ENCODE measurements at regions not wholly inside any gene's neighbourhood (a gene's known extent, or its start where the extent isn't known, plus 50 kb on each side); places are given as distances from the start of the nearest gene placed in this dataset.

DNA sequence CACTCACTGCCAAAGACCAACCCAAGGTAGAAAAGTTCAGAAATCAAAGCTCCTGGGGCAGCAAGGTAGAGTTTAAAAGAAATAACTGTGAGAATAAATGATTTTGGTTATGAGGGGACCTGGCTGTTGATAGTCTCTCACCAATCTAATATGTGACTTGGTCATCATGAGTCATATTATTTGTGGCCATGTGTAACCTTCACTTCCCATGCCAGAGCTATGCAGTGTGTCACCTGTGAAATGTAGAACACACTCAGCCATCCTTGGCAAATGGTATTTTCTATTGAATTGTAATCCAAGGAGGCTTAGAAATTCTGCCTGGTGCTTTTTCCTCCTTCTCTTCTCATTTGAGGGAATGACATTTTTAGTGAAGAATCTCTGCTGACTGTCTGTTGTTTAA, 184.2 kb upstream of the STAC start:
- no peaks in the 10 kb centered on the region for H3K79me2 ChIP-seq (ENCODE audit: insufficient read depth, low read length)
- no peaks in the 10 kb centered on the region for H4K20me1 ChIP-seq (ENCODE audit: insufficient read depth, low read length, poor library complexity, severe bottlenecking)
- no peak overlapping the region for H3K4me3 ChIP-seq (ENCODE audit: low read length, poor library complexity, severe bottlenecking)
- H3K9ac ChIP-seq (ENCODE audit: low read depth, low read length, poor library complexity, severe bottlenecking), result no peak overlapping the region
- no peaks in the 10 kb centered on the region for H3K4me1 ChIP-seq (ENCODE audit: insufficient read depth, low read length, poor library complexity, severe bottlenecking)
- no peaks in the 10 kb centered on the region for H3K36me3 ChIP-seq (ENCODE audit: insufficient read depth, low read length)
- no peaks in the 10 kb centered on the region for H3K27me3 ChIP-seq (ENCODE audit: insufficient read depth, low read length, poor library complexity, severe bottlenecking)
- H3K9me3 ChIP-seq (ENCODE audit: insufficient read depth, low read depth, low read length), result no peaks in the 10 kb centered on the region
- H3K9me2 ChIP-seq (replicated peaks; ENCODE audit: low read depth, low read length), result no peaks in the 10 kb centered on the region
- no peaks in the 10 kb centered on the region for H3F3A ChIP-seq (ENCODE audit: low read depth)
- TF ChIP-seq, protein P1, sequence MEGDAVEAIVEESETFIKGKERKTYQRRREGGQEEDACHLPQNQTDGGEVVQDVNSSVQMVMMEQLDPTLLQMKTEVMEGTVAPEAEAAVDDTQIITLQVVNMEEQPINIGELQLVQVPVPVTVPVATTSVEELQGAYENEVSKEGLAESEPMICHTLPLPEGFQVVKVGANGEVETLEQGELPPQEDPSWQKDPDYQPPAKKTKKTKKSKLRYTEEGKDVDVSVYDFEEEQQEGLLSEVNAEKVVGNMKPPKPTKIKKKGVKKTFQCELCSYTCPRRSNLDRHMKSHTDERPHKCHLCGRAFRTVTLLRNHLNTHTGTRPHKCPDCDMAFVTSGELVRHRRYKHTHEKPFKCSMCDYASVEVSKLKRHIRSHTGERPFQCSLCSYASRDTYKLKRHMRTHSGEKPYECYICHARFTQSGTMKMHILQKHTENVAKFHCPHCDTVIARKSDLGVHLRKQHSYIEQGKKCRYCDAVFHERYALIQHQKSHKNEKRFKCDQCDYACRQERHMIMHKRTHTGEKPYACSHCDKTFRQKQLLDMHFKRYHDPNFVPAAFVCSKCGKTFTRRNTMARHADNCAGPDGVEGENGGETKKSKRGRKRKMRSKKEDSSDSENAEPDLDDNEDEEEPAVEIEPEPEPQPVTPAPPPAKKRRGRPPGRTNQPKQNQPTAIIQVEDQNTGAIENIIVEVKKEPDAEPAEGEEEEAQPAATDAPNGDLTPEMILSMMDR (conservative IDR thresholded peaks at IDR 0.05; ENCODE audit: low read length), result no peak
- TF ChIP-seq EZH2phosphoT487 (IDR thresholded peaks at IDR 0.05; ENCODE audit: borderline replicate concordance), result no peak
- no peak overlapping the region for H2AFZ ChIP-seq (ENCODE audit: low read length)
- no peak overlapping the region for H3K4me2 ChIP-seq (ENCODE audit: low read depth, low read length, poor library complexity, severe bottlenecking)

DNA sequence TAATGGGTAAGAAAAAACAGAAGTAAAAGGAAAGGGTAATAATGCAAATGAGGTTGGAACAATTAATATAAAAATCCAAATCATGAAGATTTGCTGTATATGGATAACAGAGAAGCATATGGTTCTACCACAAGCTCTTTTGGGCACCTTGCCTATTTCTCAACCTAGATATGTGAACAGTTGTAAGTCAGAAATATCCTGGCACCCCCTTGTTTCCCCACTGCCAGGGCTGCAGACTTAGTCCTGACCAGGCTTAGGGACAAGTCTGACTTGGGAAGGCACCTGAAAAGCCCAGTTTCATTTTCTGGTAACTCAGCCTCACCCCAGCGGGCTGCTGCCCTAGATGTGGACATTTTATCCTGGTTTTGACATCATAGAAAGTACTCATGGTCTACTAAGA, 183.2 kb upstream of the STAC start:
- no peaks in the 10 kb centered on the region for H3K36me3 ChIP-seq (ENCODE audit: insufficient read depth, low read length)
- H3K27me3 ChIP-seq (ENCODE audit: insufficient read depth, low read length, poor library complexity, severe bottlenecking), result no peaks in the 10 kb centered on the region
- H3K4me2 ChIP-seq (ENCODE audit: low read depth, low read length, poor library complexity, severe bottlenecking), result no peak overlapping the region
- no peaks in the 10 kb centered on the region for H3K4me1 ChIP-seq (ENCODE audit: insufficient read depth, low read length, poor library complexity, severe bottlenecking)
- H2AFZ ChIP-seq (ENCODE audit: low read length), result peak overlapping the region; percentile 14
- TF ChIP-seq EZH2phosphoT487 (IDR thresholded peaks at IDR 0.05; ENCODE audit: borderline replicate concordance), result no peak
- TF ChIP-seq, protein P1 (conservative IDR thresholded peaks at IDR 0.05; ENCODE audit: low read length), result no peak
- H3K9ac ChIP-seq (ENCODE audit: low read depth, low read length, poor library complexity, severe bottlenecking), result no peak overlapping the region
- H3K9me2 ChIP-seq (replicated peaks; ENCODE audit: low read depth, low read length), result no peaks in the 10 kb centered on the region
- H4K20me1 ChIP-seq (ENCODE audit: insufficient read depth, low read length, poor library complexity, severe bottlenecking), result no peaks in the 10 kb centered on the region
- H3K79me2 ChIP-seq (ENCODE audit: insufficient read depth, low read length), result no peaks in the 10 kb centered on the region
- no peak overlapping the region for H3K4me3 ChIP-seq (ENCODE audit: low read length, poor library complexity, severe bottlenecking)
- no peaks in the 10 kb centered on the region for H3K9me3 ChIP-seq (ENCODE audit: insufficient read depth, low read depth, low read length)
- no peaks in the 10 kb centered on the region for H3F3A ChIP-seq (ENCODE audit: low read depth)

DNA sequence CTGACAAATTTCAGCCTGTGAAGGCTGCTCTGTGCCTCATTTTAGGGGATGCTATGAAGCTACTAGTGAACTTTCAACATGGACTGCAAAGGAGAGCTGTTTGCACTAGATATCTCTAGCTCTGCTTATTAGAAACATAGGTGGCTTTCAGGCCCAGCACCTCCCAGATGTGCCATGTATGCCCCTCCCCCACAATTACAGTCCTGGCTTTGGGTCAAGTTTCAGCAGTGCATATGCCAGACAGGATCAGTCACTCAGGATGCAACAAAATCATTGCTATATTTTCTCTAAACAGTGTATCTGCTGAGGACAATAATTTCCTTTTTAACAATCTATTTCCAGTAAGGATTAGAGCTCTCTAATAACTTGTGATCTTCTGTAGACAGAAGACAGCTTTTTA, 178.8 kb upstream of the STAC start:
- H3K79me2 ChIP-seq (ENCODE audit: insufficient read depth, low read length), result no peaks in the 10 kb centered on the region
- H3K9me2 ChIP-seq (replicated peaks; ENCODE audit: low read depth, low read length), result no peaks in the 10 kb centered on the region
- H3K9me3 ChIP-seq (ENCODE audit: insufficient read depth, low read depth, low read length), result no peaks in the 10 kb centered on the region
- no peaks in the 10 kb centered on the region for H4K20me1 ChIP-seq (ENCODE audit: insufficient read depth, low read length, poor library complexity, severe bottlenecking)
- no peaks in the 10 kb centered on the region for H3K4me1 ChIP-seq (ENCODE audit: insufficient read depth, low read length, poor library complexity, severe bottlenecking)
- no peaks in the 10 kb centered on the region for H3K27me3 ChIP-seq (ENCODE audit: insufficient read depth, low read length, poor library complexity, severe bottlenecking)
- H3F3A ChIP-seq (ENCODE audit: low read depth), result no peaks in the 10 kb centered on the region
- no peaks in the 10 kb centered on the region for H3K36me3 ChIP-seq (ENCODE audit: insufficient read depth, low read length)
- no peak overlapping the region for H2AFZ ChIP-seq (ENCODE audit: low read length)
- TF ChIP-seq EZH2phosphoT487 (IDR thresholded peaks at IDR 0.05; ENCODE audit: borderline replicate concordance), result no peak
- TF ChIP-seq, protein P1 (conservative IDR thresholded peaks at IDR 0.05; ENCODE audit: low read length), result no peak
- H3K9ac ChIP-seq (ENCODE audit: low read depth, low read length, poor library complexity, severe bottlenecking), result no peak overlapping the region
- H3K4me2 ChIP-seq (ENCODE audit: low read depth, low read length, poor library complexity, severe bottlenecking), result no peak overlapping the region
- H3K4me3 ChIP-seq (ENCODE audit: low read length, poor library complexity, severe bottlenecking), result no peak overlapping the region
